ENCODE measurements at regions not wholly inside any gene's neighbourhood (a gene's known extent, or its start where the extent isn't known, plus 50 kb on each side); places are given as distances from the start of the nearest gene placed in this dataset.

DNA sequence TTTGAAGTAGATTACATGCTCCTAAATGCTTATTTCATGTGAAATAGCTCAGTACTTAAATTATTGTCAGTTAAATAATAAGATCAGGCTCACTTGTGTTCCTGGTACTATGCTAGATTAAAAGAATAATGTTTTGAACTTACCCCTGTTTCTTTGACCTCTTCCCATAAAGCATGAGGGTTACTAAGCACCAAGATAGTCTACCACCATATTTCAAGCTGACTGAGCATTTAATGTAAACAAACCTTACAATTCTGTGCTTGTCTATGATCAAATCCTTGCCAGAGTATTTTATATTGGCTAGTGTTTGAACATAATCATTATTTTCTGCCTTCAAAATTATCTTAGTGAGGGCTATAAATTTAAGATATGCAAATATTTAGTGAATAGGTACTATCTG is 98.1 kb downstream of the LHX9 start:
- H3K4me1 ChIP-seq (ENCODE audit: control insufficient read depth in 1 of 2, insufficient read depth in 2 of 2, low read length in 2 of 2) = peaks cover 0 to 7% of the 10 kb centered on the region in 2 experiments; a peak in 1 of 4 replicates
- H3K9me2 ChIP-seq (ENCODE audit: insufficient read depth) = no peaks in the 10 kb centered on the region
- no peak overlapping the region for H2AFZ ChIP-seq (ENCODE audit: low read depth, low read length, poor library complexity, severe bottlenecking)
- ATAC-seq (no peak), DNase-seq (ENCODE audit: low read depth, low spot score) (no peak)
- H3K36me3 ChIP-seq (ENCODE audit: control insufficient read depth in 1 of 2, insufficient read depth in 2 of 2, low read length in 2 of 2) = no peaks in the 10 kb centered on the region
- H3K79me2 ChIP-seq (ENCODE audit: insufficient read depth, low read length) = no peaks in the 10 kb centered on the region
- H3K27ac ChIP-seq (ENCODE audit: low read depth, low read length) = no peak overlapping the region
- H3K4me2 ChIP-seq (ENCODE audit: low read length) = no peak overlapping the region
- ChIA-PET CTCF (no interaction called here), POLR2A (no interaction called here), RAD21 (ENCODE audit: low non-redundant PET in 1 of 2, low total read pairs in 2 of 2, uncharacterized antibody in 2 of 2, unreplicated experiment in 2 of 2) (no interaction called here)
- H4K20me1 ChIP-seq (ENCODE audit: insufficient read depth) = no peaks in the 10 kb centered on the region
- BruUV-seq (replicated peaks) = no TSS peak
- TF ChIP-seq ZFX (IDR thresholded peaks at IDR 0.05) (no peak), CEBPB (IDR thresholded peaks at IDR 0.05; ENCODE audit: low read depth) (no peak), EGR1 (IDR thresholded peaks at IDR 0.05; ENCODE audit: low read depth) (no peak), RAD21 (IDR thresholded peaks at IDR 0.05; ENCODE audit: low read depth) (no peak), FOSL1 (IDR thresholded peaks at IDR 0.05; ENCODE audit: low read depth) (no peak), ZNF274 (IDR thresholded peaks at IDR 0.05; ENCODE audit: low read depth, low read length) (no peak), ELF1 (IDR thresholded peaks at IDR 0.05; ENCODE audit: borderline replicate concordance, low read depth) (no peak), SIN3A (IDR thresholded peaks at IDR 0.05; ENCODE audit: low read depth) (no peak), YY1 (IDR thresholded peaks at IDR 0.05; ENCODE audit: extremely low read depth, insufficient replicate concordance, low read depth, low read length) (no peak), EZH2phosphoT487 (IDR thresholded peaks at IDR 0.05; ENCODE audit: borderline replicate concordance) (no peak), EZH2 (IDR thresholded peaks at IDR 0.05) (no peak), SRF (IDR thresholded peaks at IDR 0.05; ENCODE audit: low read depth) (no peak), POLR2AphosphoS5 (IDR thresholded peaks at IDR 0.05; ENCODE audit: low read depth, low read length) (no peak), SP1 (IDR thresholded peaks at IDR 0.05; ENCODE audit: low read depth) (no peak)
- TF ChIP-seq, protein P1, sequence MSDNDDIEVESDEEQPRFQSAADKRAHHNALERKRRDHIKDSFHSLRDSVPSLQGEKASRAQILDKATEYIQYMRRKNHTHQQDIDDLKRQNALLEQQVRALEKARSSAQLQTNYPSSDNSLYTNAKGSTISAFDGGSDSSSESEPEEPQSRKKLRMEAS (IDR thresholded peaks at IDR 0.05) = no peak
- TF ChIP-seq, protein P2, sequence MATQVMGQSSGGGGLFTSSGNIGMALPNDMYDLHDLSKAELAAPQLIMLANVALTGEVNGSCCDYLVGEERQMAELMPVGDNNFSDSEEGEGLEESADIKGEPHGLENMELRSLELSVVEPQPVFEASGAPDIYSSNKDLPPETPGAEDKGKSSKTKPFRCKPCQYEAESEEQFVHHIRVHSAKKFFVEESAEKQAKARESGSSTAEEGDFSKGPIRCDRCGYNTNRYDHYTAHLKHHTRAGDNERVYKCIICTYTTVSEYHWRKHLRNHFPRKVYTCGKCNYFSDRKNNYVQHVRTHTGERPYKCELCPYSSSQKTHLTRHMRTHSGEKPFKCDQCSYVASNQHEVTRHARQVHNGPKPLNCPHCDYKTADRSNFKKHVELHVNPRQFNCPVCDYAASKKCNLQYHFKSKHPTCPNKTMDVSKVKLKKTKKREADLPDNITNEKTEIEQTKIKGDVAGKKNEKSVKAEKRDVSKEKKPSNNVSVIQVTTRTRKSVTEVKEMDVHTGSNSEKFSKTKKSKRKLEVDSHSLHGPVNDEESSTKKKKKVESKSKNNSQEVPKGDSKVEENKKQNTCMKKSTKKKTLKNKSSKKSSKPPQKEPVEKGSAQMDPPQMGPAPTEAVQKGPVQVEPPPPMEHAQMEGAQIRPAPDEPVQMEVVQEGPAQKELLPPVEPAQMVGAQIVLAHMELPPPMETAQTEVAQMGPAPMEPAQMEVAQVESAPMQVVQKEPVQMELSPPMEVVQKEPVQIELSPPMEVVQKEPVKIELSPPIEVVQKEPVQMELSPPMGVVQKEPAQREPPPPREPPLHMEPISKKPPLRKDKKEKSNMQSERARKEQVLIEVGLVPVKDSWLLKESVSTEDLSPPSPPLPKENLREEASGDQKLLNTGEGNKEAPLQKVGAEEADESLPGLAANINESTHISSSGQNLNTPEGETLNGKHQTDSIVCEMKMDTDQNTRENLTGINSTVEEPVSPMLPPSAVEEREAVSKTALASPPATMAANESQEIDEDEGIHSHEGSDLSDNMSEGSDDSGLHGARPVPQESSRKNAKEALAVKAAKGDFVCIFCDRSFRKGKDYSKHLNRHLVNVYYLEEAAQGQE (IDR thresholded peaks at IDR 0.05; ENCODE audit: low read depth) = no peak
- TF ChIP-seq, protein P3, sequence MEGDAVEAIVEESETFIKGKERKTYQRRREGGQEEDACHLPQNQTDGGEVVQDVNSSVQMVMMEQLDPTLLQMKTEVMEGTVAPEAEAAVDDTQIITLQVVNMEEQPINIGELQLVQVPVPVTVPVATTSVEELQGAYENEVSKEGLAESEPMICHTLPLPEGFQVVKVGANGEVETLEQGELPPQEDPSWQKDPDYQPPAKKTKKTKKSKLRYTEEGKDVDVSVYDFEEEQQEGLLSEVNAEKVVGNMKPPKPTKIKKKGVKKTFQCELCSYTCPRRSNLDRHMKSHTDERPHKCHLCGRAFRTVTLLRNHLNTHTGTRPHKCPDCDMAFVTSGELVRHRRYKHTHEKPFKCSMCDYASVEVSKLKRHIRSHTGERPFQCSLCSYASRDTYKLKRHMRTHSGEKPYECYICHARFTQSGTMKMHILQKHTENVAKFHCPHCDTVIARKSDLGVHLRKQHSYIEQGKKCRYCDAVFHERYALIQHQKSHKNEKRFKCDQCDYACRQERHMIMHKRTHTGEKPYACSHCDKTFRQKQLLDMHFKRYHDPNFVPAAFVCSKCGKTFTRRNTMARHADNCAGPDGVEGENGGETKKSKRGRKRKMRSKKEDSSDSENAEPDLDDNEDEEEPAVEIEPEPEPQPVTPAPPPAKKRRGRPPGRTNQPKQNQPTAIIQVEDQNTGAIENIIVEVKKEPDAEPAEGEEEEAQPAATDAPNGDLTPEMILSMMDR (IDR thresholded peaks at IDR 0.05 in 2 of 3, conservative IDR thresholded peaks at IDR 0.05 in 1 of 3; ENCODE audit: borderline replicate concordance in 1 of 3, insufficient read depth in 1 of 3, low read depth in 2 of 3, low read length in 2 of 3) = no peak
- TF ChIP-seq, protein P4, sequence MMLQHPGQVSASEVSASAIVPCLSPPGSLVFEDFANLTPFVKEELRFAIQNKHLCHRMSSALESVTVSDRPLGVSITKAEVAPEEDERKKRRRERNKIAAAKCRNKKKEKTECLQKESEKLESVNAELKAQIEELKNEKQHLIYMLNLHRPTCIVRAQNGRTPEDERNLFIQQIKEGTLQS (IDR thresholded peaks at IDR 0.05) = no peak
- H3K9ac ChIP-seq (ENCODE audit: low read length) = no peak overlapping the region
- no peaks in the 10 kb centered on the region for H3K9me3 ChIP-seq (ENCODE audit: control insufficient read depth in 1 of 2, insufficient read depth in 1 of 2, low read depth in 1 of 2, low read length in 2 of 2)
- H3K4me3 ChIP-seq (replicated peaks in 1 of 2; ENCODE audit: low read depth in 1 of 2, low read length in 2 of 2) = no peak overlapping the region
- no peaks in the 10 kb centered on the region for H3K27me3 ChIP-seq (ENCODE audit: insufficient read depth, low read length)
- intact Hi-C loops (cut with micrococcal nuclease) = no loop called here
